Effector memory CD8-positive, alpha-beta T cell (primary cell): ENCODE measurements at regions not wholly inside any gene's neighbourhood (a gene's known extent, or its start where the extent isn't known, plus 50 kb on each side); places are given as distances from the start of the nearest gene placed in this dataset.
"Not testable (repeated sequence)": the region's sequence is repeated elsewhere in the genome, so short reads cannot be mapped to it uniquely, and the experiment has no call there.

ENCODE experiments used
- ATAC-seq: fragments of 150-1000 bp; cut with Tn5 transposase; replicated peaks from 2 replicates; pipeline ENCODE4 v1.10.0; 2021; ENCODE audit warnings: mild to moderate bottlenecking, moderate library complexity
- DNase-seq, 3 experiments: peaks; one replicate each; pipeline ENCODE4 v3.0.0; 2021
- H3K27ac Mint-ChIP-seq, 2 donors: one replicate each; pipeline ENCODE4 v1.8.0; 2022; ENCODE audit warnings: mild to moderate bottlenecking in 2 of 2, mixed read lengths in 2 of 2, moderate library complexity in 2 of 2
- H3K27me3 Mint-ChIP-seq, 2 donors: one replicate each; pipeline ENCODE4 v1.8.0; 2022; ENCODE audit warnings: mixed read lengths in 2 of 2
- H3K36me3 Mint-ChIP-seq: one replicate; pipeline ENCODE4 v1.8.0; 2022; ENCODE audit warnings: mild to moderate bottlenecking, moderate library complexity, mixed read lengths; ENCODE audit not compliant: insufficient read depth
- H3K4me1 Mint-ChIP-seq, 2 donors: one replicate each; pipeline ENCODE4 v1.8.0; 2022; ENCODE audit warnings: low read depth in 2 of 2, mixed read lengths in 2 of 2
- H3K4me3 Mint-ChIP-seq, 2 donors: one replicate each; pipeline ENCODE4 v1.8.0; 2022; ENCODE audit warnings: mild to moderate bottlenecking in 2 of 2, mixed read lengths in 2 of 2, moderate library complexity in 2 of 2
- H3K9me3 Mint-ChIP-seq, 2 donors: one replicate each; pipeline ENCODE4 v1.8.0; 2022; ENCODE audit warnings: mixed read lengths in 2 of 2

- H3K27me3 Mint-ChIP-seq, H3K4me1 Mint-ChIP-seq: not testable (repeated sequence)
Measured at GRCh38 chr2:87348556-87348955, 326.9 kb upstream of the PLGLB1 start.

GRCh38 chr2:87349006-87349405 lies 327.4 kb upstream of the PLGLB1 start:
- H3K36me3 Mint-ChIP-seq, DNase-seq, H3K27ac Mint-ChIP-seq, H3K9me3 Mint-ChIP-seq, ATAC-seq, H3K4me1 Mint-ChIP-seq, H3K27me3 Mint-ChIP-seq: not testable (repeated sequence)
- H3K4me3 Mint-ChIP-seq, result peak overlapping the region in 1 of 2 donors; percentile 67

More at GRCh38 chr2:87348556-87348955, 326.9 kb upstream of the PLGLB1 start:
- ATAC-seq, DNase-seq, H3K36me3 Mint-ChIP-seq, H3K27ac Mint-ChIP-seq, H3K9me3 Mint-ChIP-seq: not testable (repeated sequence)
- peak overlapping the region in 1 of 2 donors; percentile 67 for H3K4me3 Mint-ChIP-seq

GRCh38 chr2:87352178-87352934 lies 330.7 kb upstream of the PLGLB1 start:
- H3K9me3 Mint-ChIP-seq, H3K36me3 Mint-ChIP-seq, H3K4me3 Mint-ChIP-seq, ATAC-seq, H3K27ac Mint-ChIP-seq, H3K4me1 Mint-ChIP-seq, DNase-seq, H3K27me3 Mint-ChIP-seq: not testable (repeated sequence)

- ATAC-seq, H3K27ac Mint-ChIP-seq, H3K9me3 Mint-ChIP-seq, H3K36me3 Mint-ChIP-seq, DNase-seq, H3K4me1 Mint-ChIP-seq, H3K27me3 Mint-ChIP-seq, H3K4me3 Mint-ChIP-seq: not testable (repeated sequence)
Measured at GRCh38 chr2:87353408-87353807, 331.8 kb upstream of the PLGLB1 start.

- not testable (repeated sequence) for H3K4me1 Mint-ChIP-seq, H3K9me3 Mint-ChIP-seq, H3K27ac Mint-ChIP-seq, H3K4me3 Mint-ChIP-seq, H3K27me3 Mint-ChIP-seq, DNase-seq, H3K36me3 Mint-ChIP-seq, ATAC-seq
Measured at GRCh38 chr2:87354102-87354501, 332.5 kb upstream of the PLGLB1 start.

- not testable (repeated sequence) for ATAC-seq, H3K27me3 Mint-ChIP-seq, H3K27ac Mint-ChIP-seq, H3K36me3 Mint-ChIP-seq, DNase-seq, H3K4me3 Mint-ChIP-seq, H3K4me1 Mint-ChIP-seq, H3K9me3 Mint-ChIP-seq
Measured at GRCh38 chr2:87360250-87360649, 338.6 kb upstream of the PLGLB1 start.

- DNase-seq, H3K27ac Mint-ChIP-seq, H3K4me3 Mint-ChIP-seq, H3K9me3 Mint-ChIP-seq, H3K36me3 Mint-ChIP-seq, H3K27me3 Mint-ChIP-seq, H3K4me1 Mint-ChIP-seq, ATAC-seq: not testable (repeated sequence)
Measured at GRCh38 chr2:87360927-87361326, 339.3 kb upstream of the PLGLB1 start.

GRCh38 chr2:87361805-87362204 lies 340.2 kb upstream of the PLGLB1 start:
- H3K4me1 Mint-ChIP-seq, H3K36me3 Mint-ChIP-seq, ATAC-seq, H3K4me3 Mint-ChIP-seq, H3K27ac Mint-ChIP-seq, H3K27me3 Mint-ChIP-seq, H3K9me3 Mint-ChIP-seq, DNase-seq: not testable (repeated sequence)

- not testable (repeated sequence) for H3K36me3 Mint-ChIP-seq, H3K4me1 Mint-ChIP-seq, H3K4me3 Mint-ChIP-seq, H3K27me3 Mint-ChIP-seq, DNase-seq, H3K27ac Mint-ChIP-seq, H3K9me3 Mint-ChIP-seq, ATAC-seq
Measured at GRCh38 chr2:87364379-87364778, 342.7 kb upstream of the PLGLB1 start.

GRCh38 chr2:87365038-87365437 lies 343.4 kb upstream of the PLGLB1 start:
- not testable (repeated sequence) for H3K27me3 Mint-ChIP-seq, ATAC-seq, H3K4me3 Mint-ChIP-seq, H3K36me3 Mint-ChIP-seq, DNase-seq, H3K4me1 Mint-ChIP-seq, H3K9me3 Mint-ChIP-seq, H3K27ac Mint-ChIP-seq

GRCh38 chr2:87386063-87386560 lies 361.8 kb upstream of the PLGLB2 start:
- not testable (repeated sequence) for H3K27ac Mint-ChIP-seq, H3K36me3 Mint-ChIP-seq

GRCh38 chr2:87395784-87396183 lies 352.1 kb upstream of the PLGLB2 start:
- not testable (repeated sequence) for DNase-seq, H3K27me3 Mint-ChIP-seq, H3K4me1 Mint-ChIP-seq, H3K27ac Mint-ChIP-seq, ATAC-seq, H3K4me3 Mint-ChIP-seq, H3K36me3 Mint-ChIP-seq, H3K9me3 Mint-ChIP-seq

More at GRCh38 chr2:87386063-87386560, 361.8 kb upstream of the PLGLB2 start:
- not testable (repeated sequence) for DNase-seq, H3K4me1 Mint-ChIP-seq, ATAC-seq, H3K9me3 Mint-ChIP-seq, H3K4me3 Mint-ChIP-seq, H3K27me3 Mint-ChIP-seq

- H3K4me1 Mint-ChIP-seq, H3K36me3 Mint-ChIP-seq, DNase-seq, H3K9me3 Mint-ChIP-seq, H3K27ac Mint-ChIP-seq, H3K27me3 Mint-ChIP-seq, ATAC-seq, H3K4me3 Mint-ChIP-seq: not testable (repeated sequence)
Measured at GRCh38 chr2:87396551-87397265, 351.2 kb upstream of the PLGLB2 start.
